ENCODE measurements at regions not wholly inside any gene's neighbourhood (a gene's known extent, or its start where the extent isn't known, plus 50 kb on each side); places are given as distances from the start of the nearest gene placed in this dataset.

DNA sequence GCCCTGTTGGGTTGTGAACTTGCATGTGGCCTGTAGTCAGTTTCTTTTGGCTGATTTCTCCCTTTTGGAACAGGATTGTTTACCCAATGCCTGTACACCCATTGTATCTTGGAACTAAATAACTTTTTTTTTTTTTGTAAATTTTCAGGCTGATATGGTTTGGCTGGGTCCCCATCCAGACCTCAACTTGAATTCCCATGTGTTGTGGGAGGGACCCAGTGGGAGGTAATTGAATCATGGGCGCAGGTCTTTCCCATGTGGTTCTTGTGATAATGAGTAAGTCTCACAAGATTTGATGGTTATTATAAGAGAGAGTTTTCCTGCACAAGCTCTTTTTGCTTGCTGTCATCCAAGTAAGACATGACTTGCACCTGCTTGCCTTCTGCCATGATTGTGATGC lies 253.8 kb upstream of the GBE1 start:
- TF ChIP-seq, protein P1, sequence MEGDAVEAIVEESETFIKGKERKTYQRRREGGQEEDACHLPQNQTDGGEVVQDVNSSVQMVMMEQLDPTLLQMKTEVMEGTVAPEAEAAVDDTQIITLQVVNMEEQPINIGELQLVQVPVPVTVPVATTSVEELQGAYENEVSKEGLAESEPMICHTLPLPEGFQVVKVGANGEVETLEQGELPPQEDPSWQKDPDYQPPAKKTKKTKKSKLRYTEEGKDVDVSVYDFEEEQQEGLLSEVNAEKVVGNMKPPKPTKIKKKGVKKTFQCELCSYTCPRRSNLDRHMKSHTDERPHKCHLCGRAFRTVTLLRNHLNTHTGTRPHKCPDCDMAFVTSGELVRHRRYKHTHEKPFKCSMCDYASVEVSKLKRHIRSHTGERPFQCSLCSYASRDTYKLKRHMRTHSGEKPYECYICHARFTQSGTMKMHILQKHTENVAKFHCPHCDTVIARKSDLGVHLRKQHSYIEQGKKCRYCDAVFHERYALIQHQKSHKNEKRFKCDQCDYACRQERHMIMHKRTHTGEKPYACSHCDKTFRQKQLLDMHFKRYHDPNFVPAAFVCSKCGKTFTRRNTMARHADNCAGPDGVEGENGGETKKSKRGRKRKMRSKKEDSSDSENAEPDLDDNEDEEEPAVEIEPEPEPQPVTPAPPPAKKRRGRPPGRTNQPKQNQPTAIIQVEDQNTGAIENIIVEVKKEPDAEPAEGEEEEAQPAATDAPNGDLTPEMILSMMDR (conservative IDR thresholded peaks at IDR 0.05; ENCODE audit: low read depth, low read length), result no peak
- no peak for TF ChIP-seq EZH2 (IDR thresholded peaks at IDR 0.05; ENCODE audit: low read length, unreplicated experiment)
- no peak for TF ChIP-seq EZH2phosphoT487 (IDR thresholded peaks at IDR 0.05; ENCODE audit: borderline replicate concordance, low read length)

Data from PC-3 (cell line).